HG02759 (cell line): ENCODE measurements at regions not wholly inside any gene's neighbourhood (a gene's known extent, or its start where the extent isn't known, plus 50 kb on each side); places are given as distances from the start of the nearest gene placed in this dataset.

ENCODE experiments used
- ATAC-seq: cut with Tn5 transposase; IDR thresholded peaks from one replicate; pipeline ENCODE4 v1.9.1; 2021; ENCODE audit warnings: mild to moderate bottlenecking, moderate library complexity; ENCODE audit not compliant: unreplicated experiment

DNA sequence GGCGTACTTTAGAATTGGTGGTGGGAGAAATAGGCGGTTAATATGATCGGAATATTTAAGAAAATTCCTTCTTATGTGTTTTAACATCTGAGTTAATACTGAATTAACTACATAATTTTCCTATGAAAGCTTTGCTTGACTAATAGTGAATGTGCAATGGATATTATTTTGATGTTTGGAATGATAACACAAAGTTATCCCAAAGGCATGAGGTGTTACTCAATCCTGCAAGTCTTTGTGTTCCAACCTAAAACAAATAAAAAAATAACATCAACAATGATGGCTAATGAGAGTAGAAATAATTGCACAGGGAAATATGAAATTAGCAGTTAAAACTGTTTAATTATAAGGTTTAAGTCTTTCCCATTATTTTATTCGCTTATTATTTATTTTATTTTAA is 183.6 kb upstream of the ARSJ start:
- ATAC-seq, result no peak

DNA sequence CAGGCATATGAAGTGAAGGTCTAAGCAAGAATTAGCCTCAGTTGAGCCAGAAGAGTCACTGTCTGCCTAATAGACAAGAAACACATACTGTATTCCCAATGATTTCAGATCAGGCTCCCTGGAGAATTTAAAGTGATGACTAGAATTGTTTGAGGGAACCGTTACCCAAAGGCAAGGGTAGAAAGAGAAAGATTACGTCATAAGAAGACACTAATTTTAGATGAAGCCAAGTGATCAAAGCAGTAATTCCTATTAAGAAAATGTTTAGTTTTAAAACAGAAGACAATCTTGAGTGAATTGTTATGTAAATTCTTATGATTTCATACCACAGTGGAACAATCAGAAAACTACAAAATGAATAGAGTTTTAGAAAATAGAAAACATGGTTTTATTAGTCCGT is 194.5 kb upstream of the ARSJ start:
- ATAC-seq, result no peak

DNA sequence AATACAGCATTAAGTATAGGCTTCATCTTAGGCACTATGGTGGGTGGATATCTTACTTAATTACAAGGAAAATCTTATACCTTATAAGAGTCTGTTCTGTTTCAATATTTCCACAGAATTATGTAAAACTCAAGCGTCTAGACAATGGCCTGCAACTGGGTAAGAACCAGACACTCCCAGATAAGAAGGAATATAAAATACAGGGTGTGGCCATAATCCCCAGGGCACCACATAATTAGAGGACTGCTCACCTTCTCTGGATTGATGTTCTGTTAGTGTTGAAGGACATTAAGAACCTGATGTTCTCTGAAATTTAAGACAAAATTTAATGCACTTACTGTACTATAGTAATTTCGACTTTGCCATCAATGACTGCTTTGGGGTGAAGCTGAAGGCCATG is 198.2 kb upstream of the ARSJ start:
- no peak for ATAC-seq

DNA sequence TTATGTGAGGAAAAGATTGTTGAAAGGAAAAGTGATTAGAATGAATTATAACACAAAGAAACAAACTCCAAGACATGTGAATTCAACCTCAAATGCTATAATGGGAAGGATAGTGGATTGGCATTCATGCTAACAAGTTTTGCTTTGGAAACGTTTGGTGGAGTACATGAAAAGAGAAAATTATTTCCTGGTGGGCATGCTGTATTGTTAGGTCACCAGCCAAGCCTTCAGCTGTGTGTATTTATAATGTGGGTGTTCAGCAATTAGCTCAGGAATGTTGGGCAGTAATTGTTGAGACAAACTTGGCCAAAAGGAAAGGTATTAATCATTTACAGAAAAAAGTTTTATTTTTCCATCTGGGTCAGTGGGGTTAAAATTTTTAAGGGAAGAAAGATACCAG is 198.9 kb upstream of the ARSJ start:
- no peak for ATAC-seq

DNA sequence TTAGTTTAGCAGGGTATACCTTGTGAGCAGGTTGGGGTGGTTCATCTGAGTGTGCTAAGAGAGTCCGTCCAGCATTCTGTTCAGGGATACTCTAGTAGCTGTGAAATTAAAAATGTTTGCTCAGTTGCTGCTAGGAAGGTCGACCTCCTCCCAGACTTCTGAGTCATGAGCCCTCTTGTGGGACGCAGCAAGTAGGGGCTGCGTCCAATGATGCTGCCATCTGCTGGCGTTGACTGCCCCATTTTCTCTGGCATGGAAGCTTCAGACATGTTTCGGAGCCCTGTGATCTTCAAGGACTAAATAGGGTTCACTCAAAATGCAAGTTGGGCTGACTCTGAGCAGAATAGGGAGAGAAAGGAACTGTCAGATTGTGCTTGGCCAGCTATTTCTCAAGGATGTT is 201.0 kb upstream of the ARSJ start:
- ATAC-seq, result peak; percentile 65

DNA sequence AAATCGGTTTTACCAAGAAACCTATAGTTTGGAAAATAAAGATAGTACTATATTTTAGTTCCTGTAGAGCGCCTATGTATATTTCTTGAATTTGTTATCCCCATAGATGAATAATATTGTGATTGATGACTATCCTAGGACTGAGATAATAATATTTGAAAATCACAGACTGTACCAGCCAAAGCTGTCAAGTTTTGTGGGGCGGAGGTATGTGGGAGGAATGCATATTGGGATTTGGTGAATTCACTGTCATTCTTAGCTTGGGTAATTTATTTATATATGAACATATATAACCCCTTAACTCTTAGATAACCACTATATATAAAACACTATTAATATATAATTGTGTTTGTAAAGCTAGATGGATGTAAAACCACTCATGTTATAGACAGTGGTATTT is 205.5 kb upstream of the ARSJ start:
- ATAC-seq, result no peak

DNA sequence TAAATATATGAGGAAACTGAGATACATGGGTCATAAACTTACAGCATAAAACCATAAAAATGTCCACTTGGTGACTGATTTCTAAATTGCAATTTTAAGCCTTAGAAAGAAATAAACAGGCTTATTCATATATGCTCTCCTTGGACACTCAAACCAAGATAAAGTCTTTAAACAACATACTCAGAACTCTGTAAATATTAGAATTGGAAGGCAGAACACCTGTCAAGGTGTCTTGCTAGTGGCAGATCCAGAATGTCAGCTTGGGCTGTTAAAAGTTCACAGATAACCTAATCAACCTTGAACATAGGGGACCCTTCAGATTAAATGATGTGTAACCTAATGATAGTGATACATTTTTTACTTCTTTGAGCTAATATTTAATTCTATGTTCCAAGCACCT is 208.1 kb upstream of the ARSJ start:
- ATAC-seq, result no peak

DNA sequence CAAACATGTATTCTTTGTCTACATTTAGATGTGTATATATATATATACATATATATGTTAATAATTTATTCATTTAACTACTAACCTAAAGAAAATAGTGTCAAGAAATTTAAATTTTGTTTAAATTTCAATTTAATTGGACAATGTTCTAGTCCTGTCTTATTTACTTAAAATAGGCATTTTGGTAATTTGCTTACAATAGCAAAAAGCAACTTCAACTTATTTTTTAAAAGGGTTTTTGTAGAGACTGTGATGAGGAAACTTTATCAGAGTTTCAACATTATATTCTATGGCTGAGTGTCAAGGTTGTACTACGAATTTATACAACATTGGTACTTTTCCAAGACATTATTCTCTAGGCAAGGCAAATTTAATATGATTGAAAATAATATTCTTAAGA is 212.0 kb upstream of the ARSJ start:
- no peak for ATAC-seq

DNA sequence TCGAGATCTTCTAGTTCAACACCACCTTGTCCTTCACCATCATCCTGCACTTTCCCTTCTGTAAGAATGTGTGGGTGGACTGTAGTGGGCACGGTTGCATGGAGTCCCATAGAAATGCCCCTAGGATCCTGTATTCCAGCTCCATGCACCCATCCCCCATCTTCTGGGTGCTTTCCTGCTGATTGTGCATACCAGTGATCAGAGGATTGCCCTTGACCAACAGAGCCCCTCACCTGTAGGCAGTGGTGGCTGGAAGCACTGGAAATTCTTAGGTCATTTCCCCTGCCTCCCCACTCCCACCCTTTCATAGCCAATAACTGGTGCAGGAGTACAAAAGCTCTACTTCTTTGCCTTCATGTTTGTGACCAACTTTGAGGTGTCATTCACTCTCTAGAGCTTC is 213.4 kb upstream of the ARSJ start:
- ATAC-seq, result no peak

DNA sequence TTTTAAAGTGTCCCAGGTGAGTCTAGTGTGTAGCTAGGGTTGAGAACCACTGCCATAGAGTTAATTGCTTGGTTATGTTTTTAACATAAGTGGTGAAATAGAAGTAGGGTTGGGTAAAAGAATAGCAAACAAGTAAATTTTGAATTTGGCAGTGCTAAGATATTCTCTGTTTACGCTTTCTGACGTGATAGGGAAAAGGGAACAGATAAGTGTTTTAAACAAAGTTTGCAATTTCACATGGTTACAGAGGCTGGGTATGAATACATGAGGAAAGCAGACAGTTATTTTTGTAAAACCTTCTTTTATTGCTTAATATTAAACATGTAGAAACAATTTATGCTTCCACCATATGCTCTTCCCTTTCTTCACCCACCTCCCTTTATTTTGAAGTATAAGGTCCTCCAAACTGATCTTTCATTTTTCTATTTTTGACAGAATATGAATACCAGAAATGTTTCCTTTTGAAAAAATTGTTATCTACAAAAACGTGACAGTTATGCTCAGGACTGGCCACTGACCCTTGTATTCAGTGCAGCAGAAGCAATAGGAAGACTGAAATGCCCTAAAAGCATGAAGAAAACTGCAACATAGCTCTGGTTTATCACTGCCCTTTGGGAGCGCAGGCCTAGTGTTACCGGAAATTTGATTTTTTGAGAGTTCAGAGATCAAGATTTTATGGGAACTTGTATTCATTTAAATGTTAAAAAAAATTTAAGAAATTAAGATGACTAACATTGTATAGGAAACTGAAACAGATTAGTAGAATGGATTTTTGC is 214.4 kb upstream of the ARSJ start:
- ATAC-seq, result no peak

DNA sequence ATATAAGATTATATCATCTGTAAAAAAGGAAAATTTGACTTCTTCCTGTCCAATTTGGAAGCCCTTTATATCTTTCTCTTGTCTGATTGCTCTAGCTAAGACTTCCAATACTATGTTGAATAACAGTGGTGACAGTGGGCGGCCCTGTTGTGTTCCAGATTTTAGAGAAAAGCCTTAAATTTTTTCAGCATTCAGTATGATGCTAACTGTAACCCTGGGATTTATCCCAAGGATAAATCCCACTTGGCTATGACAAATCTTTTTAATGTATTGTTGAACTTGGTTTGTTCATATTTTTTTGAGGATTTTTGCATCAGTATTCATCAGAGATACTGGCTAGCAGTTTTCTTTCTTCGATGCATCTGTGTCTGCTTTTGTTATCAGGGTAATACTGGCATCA is 217.2 kb upstream of the ARSJ start:
- no peak for ATAC-seq

DNA sequence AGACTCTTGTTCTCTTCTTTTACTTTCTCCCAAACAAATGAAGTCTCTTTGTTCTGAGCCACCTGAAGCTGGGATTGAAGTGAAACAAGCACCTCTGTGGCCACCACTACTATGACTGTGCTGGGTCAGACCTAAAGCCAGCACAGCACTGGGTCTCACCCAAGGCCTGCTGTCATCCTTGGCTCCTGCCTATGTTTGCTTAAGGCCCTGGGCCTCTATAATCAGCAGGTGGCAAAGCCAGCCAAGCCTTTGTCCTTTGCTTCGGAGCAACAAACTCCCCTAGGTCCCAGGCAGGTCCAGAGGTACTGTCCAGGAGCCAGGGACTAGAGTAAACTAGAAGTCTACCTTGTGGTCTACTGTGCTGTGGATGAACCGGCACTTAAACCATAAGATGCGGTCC is 220.6 kb upstream of the ARSJ start:
- ATAC-seq, result no peak

DNA sequence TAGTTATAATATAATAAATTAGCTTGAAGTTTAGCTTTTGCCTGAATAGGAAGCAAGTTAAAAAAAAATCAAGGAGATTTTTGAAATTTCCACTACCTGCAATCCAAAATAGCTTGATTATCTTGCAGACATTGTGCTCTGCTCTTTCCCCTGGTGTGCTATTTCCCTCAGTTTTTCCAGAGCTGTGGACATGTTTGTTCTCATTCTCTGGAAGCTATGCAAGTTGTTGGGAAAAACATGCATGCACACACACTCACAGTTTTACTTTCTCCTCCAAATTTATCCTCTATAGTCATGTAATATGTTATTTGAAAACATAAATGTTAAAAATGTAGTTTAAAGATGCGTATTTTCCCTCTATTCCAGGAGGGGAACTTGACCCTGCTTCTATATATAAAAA is 225.8 kb upstream of the ARSJ start:
- no peak for ATAC-seq

DNA sequence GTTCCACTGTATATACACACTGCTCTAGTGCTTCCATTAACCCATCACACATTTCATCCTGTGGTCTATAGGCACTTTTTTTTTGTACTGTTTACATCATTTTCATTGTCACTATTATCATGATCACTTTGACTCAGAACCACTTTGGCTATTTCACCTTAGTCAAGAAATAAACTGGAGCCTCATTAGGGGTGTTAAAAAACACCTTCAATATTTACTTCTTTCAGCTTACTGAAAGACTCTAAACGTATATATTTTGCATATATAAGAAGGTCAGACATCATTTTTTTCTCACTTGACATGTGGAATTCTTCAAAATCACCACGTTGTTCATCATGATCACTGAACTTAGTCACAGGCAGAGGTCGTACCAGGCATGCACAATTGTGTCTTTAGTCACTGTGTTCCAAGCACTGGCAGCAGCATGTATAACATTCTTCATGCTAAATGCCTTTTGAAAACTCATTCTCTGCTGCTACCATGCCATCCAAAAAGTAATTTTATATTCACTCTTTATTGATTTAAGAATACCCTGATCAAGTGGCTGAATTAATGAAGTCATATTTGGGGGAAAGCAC is 229.2 kb upstream of the ARSJ start:
- ATAC-seq, result no peak

DNA sequence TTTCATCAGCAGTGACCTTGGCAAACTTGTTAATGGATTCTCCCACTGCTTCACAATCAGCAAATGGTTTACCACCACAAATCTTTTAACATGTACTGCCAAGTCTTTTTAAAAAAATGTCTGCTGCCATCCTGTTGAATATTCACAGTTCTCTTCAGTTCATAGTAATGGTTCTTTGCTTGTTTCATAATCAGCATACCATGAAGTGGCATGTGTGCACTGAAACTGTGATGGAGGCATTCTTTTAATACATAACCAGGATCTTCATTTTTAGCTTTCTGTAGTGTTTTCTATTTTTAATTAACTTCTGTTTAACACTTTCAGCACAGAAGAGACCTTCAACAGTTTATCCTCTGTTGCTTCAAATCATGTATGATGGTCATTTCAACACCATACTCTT is 230.1 kb upstream of the ARSJ start:
- peak; percentile 83 for ATAC-seq

DNA sequence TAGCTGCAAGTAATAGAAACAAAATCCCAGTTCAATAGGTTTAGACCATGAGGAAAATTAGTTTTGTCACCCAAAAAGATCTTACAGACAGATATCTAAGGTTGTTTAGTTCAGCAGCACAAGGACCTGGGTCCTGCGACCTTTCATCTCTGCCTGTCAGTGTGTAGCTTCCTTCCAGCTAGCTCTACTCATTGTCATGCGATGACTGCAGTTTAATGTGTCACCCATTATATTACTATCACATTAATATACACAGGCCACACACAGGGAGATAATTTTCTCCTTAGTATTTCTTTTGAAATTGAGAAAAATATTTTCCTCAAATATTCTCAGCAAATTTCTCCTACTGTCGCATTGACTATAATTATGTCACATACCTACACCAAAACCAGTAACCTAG is 232.1 kb upstream of the ARSJ start:
- no peak for ATAC-seq

DNA sequence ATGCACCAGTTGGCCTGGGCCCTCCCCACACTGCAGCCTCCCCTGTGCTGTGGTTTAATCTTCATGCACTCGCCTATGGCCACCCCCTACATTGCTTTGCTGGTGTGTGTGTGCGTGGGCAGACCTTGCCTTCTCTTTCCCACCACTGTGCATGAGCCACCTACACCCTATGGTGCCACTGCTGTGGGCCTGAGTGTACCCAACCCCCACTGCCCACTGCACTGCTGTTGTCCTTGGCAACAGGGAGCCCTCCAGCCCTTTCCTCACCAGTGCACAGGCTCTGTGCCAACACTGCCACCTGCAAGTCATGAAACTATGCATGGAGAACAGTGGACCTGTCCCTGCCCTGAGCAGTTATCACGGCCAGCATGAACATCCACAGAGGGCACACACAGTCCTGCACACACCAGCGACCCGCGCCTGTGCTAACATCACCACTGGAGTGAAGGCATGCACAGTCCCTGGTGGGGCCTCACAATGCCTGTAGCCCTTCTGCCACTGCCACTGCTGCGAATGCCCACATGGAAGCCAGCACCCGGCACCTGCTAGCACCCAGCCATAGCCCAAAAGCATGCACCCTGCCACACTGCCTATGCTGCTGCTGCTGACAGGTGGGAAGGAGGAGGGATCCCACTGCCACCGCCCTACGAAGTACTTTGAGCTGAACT is 237.8 kb upstream of the ARSJ start:
- ATAC-seq, result no peak

DNA sequence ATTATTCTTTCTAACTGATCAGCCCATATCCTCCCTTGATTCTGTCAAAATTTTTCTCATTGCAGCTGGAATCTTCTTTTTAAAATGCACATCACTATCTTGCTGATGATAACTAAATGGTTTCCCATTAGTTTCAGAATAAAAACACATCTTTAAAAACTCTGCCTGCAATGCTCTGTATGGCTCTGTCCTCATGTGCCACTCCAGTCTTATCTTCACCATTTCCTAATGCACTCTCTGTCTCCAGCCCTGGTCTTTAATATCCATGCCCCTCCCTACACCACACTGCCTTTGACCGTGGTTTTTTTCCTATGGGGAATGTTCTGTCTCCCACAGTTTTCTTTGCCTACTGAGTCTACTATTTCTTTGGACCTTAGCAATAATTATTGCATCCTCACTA is 244.1 kb upstream of the ARSJ start:
- ATAC-seq, result no peak

DNA sequence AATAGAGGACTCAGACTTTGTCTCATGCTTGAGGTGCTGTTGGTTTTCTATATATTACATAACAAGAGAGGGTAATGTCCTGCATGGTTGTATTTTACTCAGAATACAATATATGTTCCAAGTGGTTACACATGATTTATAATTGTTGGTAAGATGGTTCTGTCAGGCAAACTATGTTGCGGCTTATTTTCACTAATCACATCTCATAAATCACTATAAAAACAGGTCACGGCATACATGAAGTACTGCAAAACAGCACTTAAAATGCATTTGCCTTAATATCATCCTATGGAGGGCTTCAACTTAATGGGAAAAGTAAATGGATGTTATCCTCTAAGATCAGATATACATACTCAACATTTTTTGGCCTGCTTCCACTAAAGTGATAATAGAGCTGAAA is 246.0 kb upstream of the ARSJ start:
- no peak for ATAC-seq

DNA sequence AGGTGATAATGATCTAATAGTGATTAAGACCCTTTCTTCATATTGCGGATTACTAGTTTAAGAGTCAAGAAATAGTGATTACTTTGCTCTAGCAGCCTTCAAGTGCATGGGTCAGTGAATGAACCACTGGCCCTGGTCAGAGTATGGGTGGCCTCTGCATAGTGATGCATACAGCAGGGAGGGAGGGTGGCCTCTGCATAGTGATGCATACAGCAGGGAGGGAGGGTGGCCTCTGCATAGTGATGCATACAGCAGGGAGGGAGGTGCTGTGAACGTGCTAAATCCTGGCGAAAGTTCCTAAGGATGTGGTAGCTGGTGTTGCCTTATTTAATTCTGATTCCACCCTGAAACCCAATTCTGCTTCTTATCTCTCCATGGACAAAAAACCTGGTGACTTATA is 246.7 kb upstream of the ARSJ start:
- no peak for ATAC-seq

DNA sequence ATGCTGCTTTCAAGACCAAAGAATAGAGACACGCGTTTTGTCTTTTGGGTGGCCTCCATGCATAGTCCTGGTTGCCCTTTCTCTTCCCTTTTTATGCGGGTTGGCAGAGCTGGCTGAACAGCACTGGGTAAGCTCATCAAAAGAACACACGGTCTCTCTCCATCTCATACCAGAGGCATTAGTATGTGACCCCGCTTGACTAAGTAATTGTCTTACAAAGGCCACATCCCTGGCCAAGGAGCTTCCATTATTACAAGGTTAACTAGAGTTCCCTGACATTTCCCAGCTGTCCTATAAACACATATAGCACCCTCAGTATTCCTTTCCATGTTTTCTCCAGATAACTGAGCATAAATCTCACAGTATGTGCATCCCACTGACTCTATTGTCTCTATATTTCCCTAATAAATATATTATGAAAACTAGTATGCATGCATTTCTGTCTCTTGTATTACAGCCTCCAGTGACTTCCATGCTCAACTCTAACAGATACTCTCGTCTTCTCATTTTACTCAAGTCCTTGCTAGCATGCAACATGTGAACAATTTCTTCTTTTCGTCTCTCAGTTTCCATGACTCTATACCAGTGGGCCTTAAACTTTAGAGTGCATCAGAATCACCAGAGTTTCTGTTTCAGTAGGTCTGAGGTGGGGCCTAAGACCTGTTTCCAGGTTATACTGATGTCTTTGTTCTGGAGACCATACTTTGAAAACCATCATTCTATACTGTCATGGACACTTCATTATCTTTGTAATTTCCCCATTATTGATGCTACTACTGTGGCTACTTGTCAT is 247.7 kb upstream of the ARSJ start:
- no peak for ATAC-seq

DNA sequence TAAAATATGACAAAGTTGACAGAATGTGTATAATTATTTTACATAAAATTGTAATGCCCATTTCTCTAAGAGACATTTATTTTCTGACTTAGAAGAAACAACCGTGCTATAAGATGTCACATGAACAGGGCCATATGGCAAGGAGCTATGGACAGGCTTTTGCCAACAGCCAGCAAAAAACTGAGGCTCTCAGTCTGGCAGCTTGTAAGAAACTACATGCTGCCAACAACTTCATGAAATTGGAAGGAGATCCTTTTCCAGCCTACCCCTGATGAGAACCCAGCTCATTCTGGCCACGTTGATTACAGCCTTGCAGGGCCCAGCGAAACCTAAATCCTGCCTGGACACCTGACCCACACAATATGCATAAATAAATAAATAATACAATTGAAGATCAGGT is 250.3 kb upstream of the ARSJ start:
- ATAC-seq, result no peak
